Activated naive CD4-positive, alpha-beta T cell treated with Interleukin-2 at 50 U/mL for 16 hours (primary cell): ENCODE measurements at regions not wholly inside any gene's neighbourhood (a gene's known extent, or its start where the extent isn't known, plus 50 kb on each side); places are given as distances from the start of the nearest gene placed in this dataset.
"Not testable (repeated sequence)": the region's sequence is repeated elsewhere in the genome, so short reads cannot be mapped to it uniquely, and the experiment has no call there.

Experiments
- DNase-seq: peaks from one replicate; pipeline ENCODE4 v3.0.0-alpha.2; 2020

DNA sequence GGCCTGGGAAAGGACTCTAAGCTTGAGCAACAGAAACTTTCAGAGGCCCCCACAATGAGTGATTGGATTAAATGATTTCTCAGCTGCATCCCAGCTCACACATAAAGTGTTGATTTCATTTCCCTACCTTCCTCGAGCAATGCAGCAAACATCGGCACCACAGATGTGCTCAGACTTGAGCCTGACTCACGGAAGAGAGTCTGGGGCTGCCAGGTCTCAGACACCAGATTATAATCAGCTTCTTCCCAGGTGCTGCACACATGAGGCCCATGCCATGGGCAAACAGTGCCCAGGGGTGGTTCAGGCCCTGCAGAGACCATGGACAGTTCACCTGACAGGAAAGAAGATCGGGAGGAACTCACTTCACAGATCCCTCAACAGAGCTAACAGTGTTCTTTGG lies 226.6 kb upstream of the TENM4 start:
- DNase-seq = no peak

- DNase-seq = no peak
Measured at GRCh38 chr11:79663017-79663416, 222.2 kb upstream of the TENM4 start.

DNA sequence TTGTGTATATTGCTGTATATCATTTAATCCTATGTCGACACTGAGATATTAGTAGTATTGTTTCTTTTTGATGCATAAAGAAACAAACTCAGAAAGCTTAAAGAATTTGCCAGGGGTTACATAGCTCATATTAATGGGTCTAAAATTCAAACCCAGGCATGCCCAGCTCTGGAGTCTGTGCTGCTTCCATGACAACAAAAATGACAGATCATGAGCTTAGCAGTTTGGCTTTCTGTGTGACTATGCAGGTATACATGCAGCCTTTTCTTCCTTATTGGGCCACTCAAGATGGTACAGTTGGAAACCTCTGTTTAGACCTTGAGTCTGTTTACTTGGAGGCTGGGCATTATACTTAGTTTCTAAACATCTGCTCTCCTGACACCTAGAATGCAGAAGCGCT lies 220.5 kb upstream of the TENM4 start:
- DNase-seq = no peak

DNA sequence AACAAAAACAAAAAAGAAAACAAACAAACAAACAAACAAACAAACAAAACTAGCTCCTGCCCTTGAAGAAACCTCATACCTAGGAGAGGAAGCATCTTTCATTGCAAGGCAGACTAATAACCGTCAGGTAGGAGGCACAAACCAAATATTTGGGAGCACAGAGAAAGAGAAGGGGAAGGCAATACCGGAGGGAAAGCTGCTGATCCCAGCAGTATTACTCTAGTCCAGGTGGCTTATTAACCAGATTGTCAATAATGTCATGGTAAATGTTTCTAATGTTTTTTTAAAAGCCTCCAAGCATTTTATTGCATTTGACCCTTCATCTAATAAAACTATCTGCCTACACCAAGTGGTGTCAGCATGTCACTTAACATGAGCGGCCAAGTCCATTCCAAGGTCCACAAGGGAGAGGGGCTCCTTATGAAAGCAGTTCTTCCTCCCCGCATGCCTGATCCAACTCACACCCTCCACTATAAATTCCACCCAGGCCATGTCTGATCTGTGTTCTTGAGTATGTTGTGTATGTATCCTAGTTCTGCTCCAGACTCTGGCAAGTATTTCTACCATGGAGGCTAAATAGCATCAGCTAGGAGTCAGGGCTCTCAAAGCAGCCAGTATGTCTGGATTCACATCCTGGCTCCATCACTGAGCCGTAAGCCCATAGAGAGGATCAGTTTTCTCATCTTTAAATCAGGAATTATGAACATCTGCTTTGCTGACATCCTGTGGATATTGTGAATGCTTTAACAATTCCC lies 208.1 kb upstream of the TENM4 start:
- DNase-seq = no peak

DNA sequence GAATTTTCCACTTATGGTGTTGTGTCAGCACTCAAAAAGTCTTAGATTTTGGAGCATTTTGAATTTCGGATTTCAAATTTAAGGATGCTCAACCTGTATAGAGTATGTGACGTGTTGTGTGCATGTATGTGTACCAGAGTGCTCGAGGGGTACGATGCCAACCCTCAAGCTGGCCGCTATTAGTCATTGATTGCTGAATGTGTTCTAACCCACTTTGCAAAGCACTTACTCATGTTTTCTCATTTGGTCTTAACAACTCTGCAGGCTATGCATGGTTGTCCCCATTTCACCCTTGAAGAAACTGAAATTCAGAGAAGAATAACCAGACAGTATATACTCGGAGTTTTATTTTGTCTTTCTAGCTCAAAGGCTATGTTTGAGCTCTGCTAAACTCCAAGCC lies 196.4 kb upstream of the TENM4 start:
- no peak for DNase-seq

GRCh38 chr11:79634905-79635304 lies 194.1 kb upstream of the TENM4 start:
- DNase-seq = no peak

- no peak for DNase-seq
Measured at GRCh38 chr11:79627281-79627680, 186.5 kb upstream of the TENM4 start.

DNA sequence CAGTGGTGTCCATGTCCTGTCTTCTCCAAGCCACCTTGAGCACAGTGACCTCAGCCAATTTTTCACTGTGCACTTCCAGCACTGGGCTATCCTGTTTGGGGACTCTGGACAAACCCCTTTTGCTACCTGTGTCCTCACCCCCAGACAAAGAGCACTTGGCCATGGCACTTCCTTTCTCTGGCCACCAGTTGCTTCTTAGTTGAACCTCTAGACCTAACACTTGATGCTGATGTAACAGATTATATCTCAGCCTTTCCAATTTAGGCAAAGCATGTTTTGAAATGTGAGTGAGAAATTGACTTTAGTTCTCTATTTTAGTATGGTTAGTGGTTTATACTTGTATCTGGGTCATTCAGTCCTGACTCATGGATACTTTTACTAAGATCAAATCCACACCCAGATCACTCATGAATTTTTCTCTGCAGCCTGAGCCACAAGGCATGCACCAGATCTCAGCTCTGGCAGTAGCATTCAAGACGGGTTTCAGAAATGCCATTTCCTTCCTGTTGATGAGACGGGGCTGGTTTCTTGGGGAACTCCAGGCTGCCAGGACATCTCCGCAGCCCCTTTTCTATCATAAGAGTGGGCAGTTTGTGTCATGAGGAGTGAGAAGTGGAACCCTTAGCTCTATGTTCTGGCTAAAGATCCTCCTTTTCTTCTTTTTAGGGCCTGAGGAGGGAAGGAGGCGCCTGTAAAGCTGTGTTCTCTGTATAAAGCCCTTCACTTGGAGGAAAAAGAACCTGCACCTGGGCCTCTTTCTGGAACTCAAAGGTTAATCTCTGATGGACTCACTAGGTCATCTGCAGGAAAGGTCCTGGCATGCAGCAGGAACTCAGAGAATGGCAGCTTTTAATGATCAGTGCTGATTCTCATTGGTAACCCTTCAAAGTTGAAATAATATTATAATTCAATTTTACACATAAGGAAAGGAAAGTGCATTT lies 185.6 kb upstream of the TENM4 start:
- DNase-seq = no peak

DNA sequence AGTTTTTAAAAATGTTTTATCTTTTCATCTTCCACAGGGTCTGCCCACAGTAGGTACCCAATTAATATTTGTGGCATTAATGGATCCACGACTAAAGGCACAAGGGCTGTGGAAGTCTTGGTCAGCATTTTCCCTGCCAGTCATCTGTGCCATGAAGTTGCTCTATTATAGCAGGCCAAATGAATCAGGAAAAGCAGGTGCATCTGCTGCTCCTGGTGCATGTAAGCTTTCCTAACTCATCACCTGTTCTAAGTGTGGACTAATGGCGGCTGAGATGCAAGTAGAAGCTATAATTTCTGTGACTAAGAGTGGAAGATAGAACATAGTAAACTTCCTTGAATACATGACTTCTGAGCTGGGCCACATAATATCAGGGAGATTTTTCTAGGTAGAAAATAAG lies 182.5 kb upstream of the TENM4 start:
- DNase-seq = no peak

GRCh38 chr11:79617561-79617960 lies 176.7 kb upstream of the TENM4 start:
- DNase-seq = no peak

DNA sequence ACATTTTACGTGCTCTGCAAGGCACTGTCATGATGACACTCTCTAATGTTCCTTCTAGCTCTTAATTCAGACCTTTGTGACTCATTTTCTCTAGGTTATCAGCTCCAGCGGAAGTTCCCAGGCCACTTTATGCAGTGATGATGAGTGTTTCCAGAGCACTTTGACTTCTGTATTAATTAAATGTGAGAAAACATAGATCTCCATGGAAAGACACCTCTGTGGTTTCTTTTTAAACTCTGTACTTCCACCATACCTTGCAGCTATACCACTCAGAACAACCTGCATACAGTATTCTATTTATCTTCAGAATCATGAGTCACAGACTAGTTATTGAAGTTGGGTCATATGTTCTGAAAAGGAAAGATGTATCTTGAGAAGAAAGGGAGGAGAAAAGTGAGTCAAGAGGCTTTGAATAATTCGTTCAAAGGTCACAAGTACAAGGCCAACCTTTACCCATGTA lies 175.6 kb upstream of the TENM4 start:
- no peak for DNase-seq

GRCh38 chr11:79615425-79615824 lies 174.6 kb upstream of the TENM4 start:
- DNase-seq = no peak

GRCh38 chr11:79610678-79611077 lies 169.8 kb upstream of the TENM4 start:
- no peak for DNase-seq

DNA sequence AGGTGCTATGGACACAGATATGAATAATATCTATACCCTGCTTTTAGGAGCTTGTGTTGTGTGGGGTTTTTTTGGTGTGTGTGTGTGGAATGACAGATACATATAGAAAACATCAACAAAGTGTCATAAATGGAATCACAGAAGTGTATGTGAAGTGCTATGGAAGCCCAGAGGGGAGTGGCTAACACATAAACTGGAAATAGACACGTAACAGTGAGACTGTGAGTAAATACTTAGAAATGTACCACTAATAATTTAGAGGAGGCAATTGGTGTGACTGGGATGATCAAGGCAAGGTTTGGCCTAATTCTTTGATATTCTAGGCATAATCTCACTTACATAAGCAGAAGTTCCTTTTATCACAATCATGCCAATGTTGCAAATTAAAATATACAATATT lies 169.3 kb upstream of the TENM4 start:
- no peak for DNase-seq

GRCh38 chr11:79609511-79609910 lies 168.7 kb upstream of the TENM4 start:
- DNase-seq = no peak

DNA sequence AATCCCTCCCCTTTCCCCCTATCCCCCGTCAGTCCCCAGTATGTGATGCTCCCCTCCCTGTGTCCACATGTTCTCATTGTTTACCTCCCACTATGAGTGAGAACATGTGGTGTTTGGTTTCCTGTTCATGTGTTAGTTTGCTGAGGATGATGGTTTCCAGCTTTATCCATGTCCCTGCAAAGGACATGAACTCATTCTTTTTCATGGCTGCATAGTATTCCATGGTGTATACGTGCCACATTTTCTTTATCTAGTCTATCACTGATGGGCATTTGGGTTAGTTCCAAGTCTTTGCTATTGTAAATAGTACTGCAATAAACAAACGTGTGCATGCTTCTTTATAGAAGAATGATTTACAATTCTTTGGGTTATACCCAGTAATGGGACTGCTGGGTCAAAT lies 165.6 kb upstream of the TENM4 start:
- not testable (repeated sequence) for DNase-seq

- DNase-seq = no peak
Measured at GRCh38 chr11:79600711-79601110, 159.9 kb upstream of the TENM4 start.

GRCh38 chr11:79594834-79595233 lies 154.0 kb upstream of the TENM4 start:
- no peak for DNase-seq

- DNase-seq = no peak
Measured at GRCh38 chr11:79592824-79593223, 152.0 kb upstream of the TENM4 start.

DNA sequence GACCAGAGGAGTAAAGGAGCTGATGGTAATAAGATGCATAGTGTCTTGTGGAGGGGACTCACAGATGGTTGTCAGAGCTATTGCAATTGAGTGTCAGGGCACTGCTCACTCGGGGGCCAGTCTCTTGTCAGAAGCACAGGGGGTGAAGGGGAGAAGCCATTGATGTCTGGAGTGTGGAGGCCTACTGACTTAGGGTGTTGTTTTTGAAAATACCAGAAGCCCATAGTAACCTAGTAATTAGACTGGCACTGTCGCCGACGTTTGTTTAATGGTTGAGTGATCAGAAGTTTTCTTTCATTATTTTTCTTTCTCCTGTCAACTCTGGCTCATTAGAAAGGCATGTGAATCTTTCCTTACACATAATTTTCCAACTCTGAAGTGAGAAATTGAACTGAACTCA lies 151.6 kb upstream of the TENM4 start:
- no peak for DNase-seq

- no peak for DNase-seq
Measured at GRCh38 chr11:79582434-79582833, 141.6 kb upstream of the TENM4 start.

- DNase-seq = no peak
Measured at GRCh38 chr11:79579063-79579462, 138.2 kb upstream of the TENM4 start.

- no peak for DNase-seq
Measured at GRCh38 chr11:79578116-79578515, 137.3 kb upstream of the TENM4 start.

DNA sequence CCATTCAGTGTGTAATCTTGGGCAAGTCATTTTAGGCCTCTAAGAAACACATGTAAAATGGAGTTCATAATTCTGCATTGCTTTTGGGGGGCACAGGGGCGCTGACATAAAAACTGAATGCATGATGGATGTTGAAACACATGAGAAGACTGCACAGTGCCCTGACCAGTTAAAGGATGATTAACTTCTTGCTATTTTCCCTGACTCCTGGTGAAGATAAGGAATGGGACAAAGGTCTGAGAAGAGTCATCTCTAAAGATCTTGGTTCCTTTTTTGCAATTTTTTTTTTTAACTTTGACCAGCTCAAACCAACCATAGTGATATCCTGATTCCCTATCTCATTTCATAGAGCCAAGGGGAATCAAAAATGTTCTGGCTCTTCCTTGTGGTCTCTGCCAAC lies 134.9 kb upstream of the TENM4 start:
- no peak for DNase-seq
